SK-N-SH treated with all-trans-retinoic acid at 6 μM for 48 hours (cell line): ENCODE measurements at regions not wholly inside any gene's neighbourhood (a gene's known extent, or its start where the extent isn't known, plus 50 kb on each side); places are given as distances from the start of the nearest gene placed in this dataset.

ENCODE experiments used
- BACH2 ChIP-seq: fragments of 250-450 bp; sonication (Bioruptor Pico); IDR thresholded peaks from 2 replicates; pipeline ENCODE4 v1.9.0; 2021; ENCODE audit warnings: mild to moderate bottlenecking, borderline replicate concordance
- GLIS3 ChIP-seq: fragments of 250-450 bp; sonication (Bioruptor Pico); IDR thresholded peaks from 2 replicates; pipeline ENCODE4 v1.5.0; 2020; ENCODE audit warnings: mild to moderate bottlenecking, moderate library complexity
- ZC3H10 ChIP-seq: fragments of 250-450 bp; sonication (Bioruptor Pico); IDR thresholded peaks from 2 replicates; pipeline ENCODE4 v1.5.1; 2021; ENCODE audit warnings: mild to moderate bottlenecking, moderate library complexity
- ZFP3 ChIP-seq: fragments of 250-450 bp; sonication (Bioruptor Pico); IDR thresholded peaks from 2 replicates; pipeline ENCODE4 v1.5.0; 2020; ENCODE audit warnings: mild to moderate bottlenecking, moderate library complexity
- ZFP30 ChIP-seq: fragments of 450-650 bp; formaldehyde crosslinking; IDR thresholded peaks from 2 replicates; pipeline ENCODE4 v1.5.0; 2022; ENCODE audit warnings: mild to moderate bottlenecking, moderate library complexity
- ZNF70 ChIP-seq: fragments of 450-650 bp; formaldehyde crosslinking; IDR thresholded peaks from 2 replicates; pipeline ENCODE4 v1.5.0; 2020; ENCODE audit warnings: mild to moderate bottlenecking, moderate library complexity
- TF ChIP-seq, protein P1 (sequence below): fragments of 250-450 bp; sonication (Bioruptor Pico); IDR thresholded peaks from 2 replicates; pipeline ENCODE4 v1.5.1; 2021; ENCODE audit warnings: mild to moderate bottlenecking, moderate library complexity
- TF ChIP-seq, protein P2 (sequence below): fragments of 250-450 bp; sonication (Bioruptor Pico); IDR thresholded peaks from 2 replicates; pipeline ENCODE4 v1.8.0; 2020; ENCODE audit warnings: mild to moderate bottlenecking, moderate library complexity, borderline replicate concordance

DNA sequence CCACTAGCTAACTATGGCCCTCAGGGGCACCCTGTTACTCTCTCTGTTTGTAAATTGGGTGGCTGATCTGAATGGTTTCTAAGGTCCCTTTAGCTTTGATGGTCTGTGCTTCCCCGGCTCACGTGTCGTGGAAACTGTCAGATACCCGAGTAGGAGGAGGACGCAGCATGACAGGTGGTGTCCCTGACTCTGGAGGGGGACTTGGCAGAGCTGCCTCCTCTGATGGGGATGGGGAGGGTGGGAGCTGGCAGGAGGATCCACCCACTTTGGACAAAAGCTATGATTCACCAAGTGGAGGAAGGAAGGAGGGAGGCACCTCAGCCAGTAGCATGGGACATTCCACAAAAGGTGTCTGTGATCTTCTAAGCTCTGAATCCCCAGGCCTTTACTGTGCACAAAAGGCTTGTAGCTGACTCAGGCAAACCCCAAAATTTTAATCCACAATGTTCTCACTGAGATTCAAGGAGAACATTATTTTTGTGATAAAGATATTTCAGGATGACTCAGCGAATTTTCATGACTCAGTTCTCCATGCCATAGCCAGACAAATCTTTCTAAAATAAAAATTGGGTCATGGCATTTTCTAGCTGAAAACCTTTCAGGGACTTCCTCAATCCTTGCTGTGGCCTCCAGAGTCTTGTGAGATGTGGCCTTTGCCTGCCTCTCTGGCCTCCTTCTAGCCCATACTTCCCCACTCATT lies 131.0 kb upstream of the BRINP1 start:
- TF ChIP-seq ZNF70 (no peak), ZFP30 (no peak), ZC3H10 (CRISPR knock-in tag) (no peak), BACH2 (CRISPR knock-in tag) (no peak), ZFP3 (no peak), GLIS3 (CRISPR knock-in tag) (no peak)
- TF ChIP-seq, protein P1, sequence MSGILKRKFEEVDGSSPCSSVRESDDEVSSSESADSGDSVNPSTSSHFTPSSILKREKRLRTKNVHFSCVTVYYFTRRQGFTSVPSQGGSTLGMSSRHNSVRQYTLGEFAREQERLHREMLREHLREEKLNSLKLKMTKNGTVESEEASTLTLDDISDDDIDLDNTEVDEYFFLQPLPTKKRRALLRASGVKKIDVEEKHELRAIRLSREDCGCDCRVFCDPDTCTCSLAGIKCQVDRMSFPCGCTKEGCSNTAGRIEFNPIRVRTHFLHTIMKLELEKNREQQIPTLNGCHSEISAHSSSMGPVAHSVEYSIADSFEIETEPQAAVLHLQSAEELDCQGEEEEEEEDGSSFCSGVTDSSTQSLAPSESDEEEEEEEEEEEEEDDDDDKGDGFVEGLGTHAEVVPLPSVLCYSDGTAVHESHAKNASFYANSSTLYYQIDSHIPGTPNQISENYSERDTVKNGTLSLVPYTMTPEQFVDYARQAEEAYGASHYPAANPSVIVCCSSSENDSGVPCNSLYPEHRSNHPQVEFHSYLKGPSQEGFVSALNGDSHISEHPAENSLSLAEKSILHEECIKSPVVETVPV (CRISPR knock-in tag) = no peak
- TF ChIP-seq, protein P2, sequence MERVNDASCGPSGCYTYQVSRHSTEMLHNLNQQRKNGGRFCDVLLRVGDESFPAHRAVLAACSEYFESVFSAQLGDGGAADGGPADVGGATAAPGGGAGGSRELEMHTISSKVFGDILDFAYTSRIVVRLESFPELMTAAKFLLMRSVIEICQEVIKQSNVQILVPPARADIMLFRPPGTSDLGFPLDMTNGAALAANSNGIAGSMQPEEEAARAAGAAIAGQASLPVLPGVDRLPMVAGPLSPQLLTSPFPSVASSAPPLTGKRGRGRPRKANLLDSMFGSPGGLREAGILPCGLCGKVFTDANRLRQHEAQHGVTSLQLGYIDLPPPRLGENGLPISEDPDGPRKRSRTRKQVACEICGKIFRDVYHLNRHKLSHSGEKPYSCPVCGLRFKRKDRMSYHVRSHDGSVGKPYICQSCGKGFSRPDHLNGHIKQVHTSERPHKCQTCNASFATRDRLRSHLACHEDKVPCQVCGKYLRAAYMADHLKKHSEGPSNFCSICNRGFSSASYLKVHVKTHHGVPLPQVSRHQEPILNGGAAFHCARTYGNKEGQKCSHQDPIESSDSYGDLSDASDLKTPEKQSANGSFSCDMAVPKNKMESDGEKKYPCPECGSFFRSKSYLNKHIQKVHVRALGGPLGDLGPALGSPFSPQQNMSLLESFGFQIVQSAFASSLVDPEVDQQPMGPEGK (CRISPR knock-in tag) = no peak
